IPS DF 19.7 (cell line): ENCODE measurements at regions not wholly inside any gene's neighbourhood (a gene's known extent, or its start where the extent isn't known, plus 50 kb on each side); places are given as distances from the start of the nearest gene placed in this dataset.

Experiments used
- DNase-seq: peaks from one replicate; pipeline ENCODE4 v3.0.0-alpha.2; 2013; ENCODE audit warnings: low read depth, low spot score

- peak; percentile 52 for DNase-seq
Measured at GRCh38 chr14:104341532-104342434, 203.4 kb downstream of the KIF26A start.

- DNase-seq: no peak
Measured at GRCh38 chr14:104342435-104343293, 204.3 kb downstream of the KIF26A start.

GRCh38 chr14:104343294-104343625 lies 204.9 kb downstream of the KIF26A start:
- no peak for DNase-seq

- no peak for DNase-seq
Measured at GRCh38 chr14:104343690-104344640, 205.6 kb downstream of the KIF26A start.

GRCh38 chr14:104344818-104345620 lies 206.6 kb downstream of the KIF26A start:
- no peak for DNase-seq

- no peak for DNase-seq
Measured at GRCh38 chr14:104345621-104346462, 207.5 kb downstream of the KIF26A start.

GRCh38 chr14:104346608-104347007 lies 208.2 kb downstream of the KIF26A start:
- no peak for DNase-seq

GRCh38 chr14:104348741-104349140 lies 210.4 kb downstream of the KIF26A start:
- no peak for DNase-seq

- DNase-seq: no peak
Measured at GRCh38 chr14:104349950-104350349, 211.6 kb downstream of the KIF26A start.

- no peak for DNase-seq
Measured at GRCh38 chr14:104350463-104351185, 212.2 kb downstream of the KIF26A start.

GRCh38 chr14:104351849-104352492 lies 213.6 kb downstream of the KIF26A start:
- DNase-seq: no peak

GRCh38 chr14:104352493-104353220 lies 214.3 kb downstream of the KIF26A start:
- no peak for DNase-seq

- no peak for DNase-seq
Measured at GRCh38 chr14:104353221-104353920, 215.0 kb downstream of the KIF26A start.

- DNase-seq: no peak
Measured at GRCh38 chr14:104353921-104354701, 215.7 kb downstream of the KIF26A start.

GRCh38 chr14:104355101-104356019 lies 217.0 kb downstream of the KIF26A start:
- DNase-seq: no peak
